ENCODE measurements at regions not wholly inside any gene's neighbourhood (a gene's known extent, or its start where the extent isn't known, plus 50 kb on each side); places are given as distances from the start of the nearest gene placed in this dataset.
"Not testable (repeated sequence)": the region's sequence is repeated elsewhere in the genome, so short reads cannot be mapped to it uniquely, and the experiment has no call there.

DNA sequence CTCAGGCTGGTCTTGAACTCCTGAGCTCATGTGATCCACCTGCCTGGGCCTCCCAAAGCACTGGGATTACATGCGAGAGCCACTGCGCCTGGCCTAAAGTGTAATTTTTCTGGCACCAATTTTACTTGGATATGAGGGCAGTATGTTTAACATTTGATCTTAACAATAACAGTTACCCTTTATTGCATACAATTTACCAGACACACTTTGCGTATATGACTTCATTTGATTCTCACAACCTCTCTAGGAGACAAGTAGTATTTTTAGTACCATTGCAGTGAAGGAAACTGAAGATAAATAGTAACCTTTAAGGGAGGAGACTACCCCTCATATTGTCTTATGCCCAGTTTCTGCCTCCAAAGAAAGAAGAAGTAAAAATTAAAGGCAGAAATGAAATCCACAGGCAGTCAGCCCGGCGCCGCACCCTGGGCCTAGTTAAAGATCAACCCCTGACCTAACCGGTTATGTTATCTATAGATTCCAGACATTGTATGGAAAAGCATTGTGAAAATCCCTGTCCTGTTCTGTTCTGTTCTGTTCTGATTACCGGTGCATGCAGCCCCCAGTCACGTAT, 54.0 kb downstream of the CYP26A1 start:
- in situ Hi-C loops (cut with HindIII; ENCODE audit: low sequenced_read_pairs), result not testable (repeated sequence)

DNA sequence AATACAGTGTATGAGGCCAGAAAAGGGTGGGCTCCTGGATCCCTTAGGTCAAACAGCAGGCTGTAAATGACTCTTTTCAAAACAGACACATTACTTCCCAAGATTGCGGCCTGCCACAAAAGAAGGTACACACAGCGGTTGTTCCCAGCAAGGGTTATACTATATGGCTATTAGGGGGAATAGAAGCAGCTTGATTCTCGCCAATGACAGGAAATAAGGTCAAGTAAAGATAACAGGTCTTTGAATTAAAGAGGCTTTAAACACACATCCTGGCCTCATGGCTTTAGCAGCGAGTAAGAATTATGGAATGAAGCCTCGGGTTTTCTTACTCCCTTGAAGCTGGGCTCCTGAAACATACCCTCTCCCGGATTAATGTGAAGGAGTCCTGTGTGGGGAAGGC, 58.3 kb downstream of the CYP26A1 start:
- in situ Hi-C loops (cut with HindIII; ENCODE audit: low sequenced_read_pairs), result no loop called here

DNA sequence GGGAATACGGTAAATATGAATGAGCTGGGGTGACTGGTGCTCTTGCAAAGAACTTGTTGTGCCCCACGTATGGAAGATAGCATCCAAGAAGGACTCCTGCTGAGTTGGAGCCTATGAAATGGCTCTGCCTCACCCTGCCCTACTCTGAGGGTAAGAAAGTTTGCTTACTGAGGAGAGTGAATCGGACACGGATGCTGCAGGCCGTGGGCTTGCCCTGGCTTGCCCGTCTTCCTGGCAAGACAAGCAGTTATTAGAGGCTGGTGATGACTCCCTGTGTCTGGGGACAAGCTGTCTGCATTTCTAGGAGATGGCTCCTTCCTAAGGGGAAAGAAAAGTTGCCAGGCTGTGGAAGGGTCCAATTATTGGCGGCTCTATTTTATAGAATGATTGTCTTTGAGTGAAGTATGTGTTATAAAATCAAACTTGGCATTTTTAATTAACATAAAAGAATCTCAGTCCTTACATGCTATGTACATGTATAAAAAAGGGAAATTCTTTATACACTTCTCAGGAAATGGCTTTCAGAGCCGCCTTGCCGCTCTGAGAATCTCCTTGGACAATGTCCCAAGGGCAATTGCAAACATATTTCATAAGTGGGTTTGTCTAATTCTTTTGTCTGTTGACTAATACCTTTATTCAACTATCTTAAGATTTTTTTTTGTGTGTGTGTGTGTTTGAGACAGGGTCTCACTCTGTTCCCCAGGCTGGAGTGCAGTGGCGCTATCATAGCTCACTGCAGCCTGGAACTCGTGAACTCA, 64.6 kb downstream of the CYP26A1 start:
- in situ Hi-C loops (cut with HindIII; ENCODE audit: low sequenced_read_pairs), result no loop called here

DNA sequence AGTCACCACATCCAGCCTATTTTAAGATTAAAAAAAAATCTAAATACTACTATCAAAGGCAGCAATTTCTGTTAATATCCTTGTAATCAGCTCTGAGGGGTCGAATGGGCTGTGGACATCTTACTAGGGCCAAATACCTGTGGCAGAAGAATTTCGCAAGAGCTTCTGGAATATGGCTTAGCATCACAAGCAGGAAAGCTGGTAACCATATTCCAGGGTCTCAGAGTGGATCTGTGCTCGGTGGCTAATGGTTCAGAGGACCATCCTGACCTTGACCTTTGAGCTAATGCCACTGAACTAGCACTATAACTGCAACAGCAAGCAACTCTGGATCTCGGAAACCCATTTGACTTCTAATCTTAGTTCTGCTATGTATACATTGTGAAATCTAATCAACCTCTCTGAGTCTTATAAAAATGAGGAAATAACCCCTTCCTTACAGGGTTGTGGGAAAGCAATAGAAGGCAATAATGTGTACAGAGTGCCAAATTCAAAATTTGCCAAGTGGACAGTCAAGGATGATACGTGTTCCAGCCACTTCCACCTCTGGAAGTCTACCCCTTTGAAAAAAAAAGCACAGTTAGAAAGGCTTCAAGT, 65.5 kb downstream of the CYP26A1 start:
- in situ Hi-C loops (cut with HindIII; ENCODE audit: low sequenced_read_pairs), result no loop called here

DNA sequence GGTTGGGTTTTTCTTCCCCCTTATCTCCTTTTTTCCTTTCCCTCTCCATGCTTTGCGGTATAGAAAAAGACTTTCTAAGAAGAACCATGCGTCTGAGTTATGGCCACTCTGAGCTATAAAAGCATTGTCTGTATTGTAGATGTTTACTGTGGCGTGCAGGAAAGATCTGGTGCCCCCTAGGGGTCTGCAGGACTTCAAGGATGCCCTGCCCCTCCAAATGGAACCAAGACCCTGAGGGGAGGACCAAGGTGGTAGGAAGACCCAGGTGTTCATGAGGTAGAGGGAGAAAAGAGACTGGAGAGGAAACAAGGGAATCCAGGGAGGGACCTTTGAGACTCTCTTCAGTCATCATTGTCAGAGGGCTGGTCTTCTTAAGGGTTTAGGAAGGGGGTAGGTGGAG, 68.8 kb downstream of the CYP26A1 start:
- in situ Hi-C loops (cut with HindIII; ENCODE audit: low sequenced_read_pairs), result no loop called here

DNA sequence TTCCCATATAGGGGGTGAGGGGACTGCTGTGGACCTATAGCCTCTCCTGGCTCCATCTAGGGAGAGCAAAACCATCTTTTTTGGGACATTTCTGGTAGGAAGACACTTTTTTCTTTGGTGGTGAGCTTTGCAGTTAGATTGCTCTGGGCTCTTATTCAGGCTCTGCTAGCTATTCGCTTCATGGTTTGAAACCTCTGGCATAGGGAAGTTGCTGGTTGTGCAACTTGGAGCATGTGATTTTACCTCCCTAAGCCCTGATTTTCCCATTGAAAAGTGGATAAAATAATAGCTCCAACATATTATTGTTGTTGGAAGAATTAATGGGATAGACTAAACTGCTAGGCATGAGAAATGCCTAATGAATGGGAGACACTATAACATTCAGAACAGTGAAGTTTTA, 69.6 kb downstream of the CYP26A1 start:
- in situ Hi-C loops (cut with HindIII; ENCODE audit: low sequenced_read_pairs), result no loop called here

DNA sequence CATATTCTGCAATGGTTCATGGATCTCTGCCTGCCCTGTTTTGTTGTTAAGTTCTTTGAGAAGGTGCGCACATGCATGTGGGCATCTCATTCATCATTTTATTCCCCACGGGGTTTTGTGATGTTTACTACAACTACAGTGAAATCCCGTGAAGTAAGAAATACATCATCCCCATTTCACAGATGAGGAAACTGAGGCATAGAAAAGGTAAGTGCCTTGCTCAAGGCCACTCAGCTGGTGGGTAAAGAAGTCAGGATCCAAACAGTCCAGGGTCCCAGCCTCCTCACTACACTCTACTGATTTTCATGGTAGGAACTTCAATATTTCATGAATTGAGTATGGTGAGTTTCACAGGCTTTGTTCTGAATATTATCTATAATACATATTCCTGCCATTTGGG, 72.6 kb downstream of the CYP26A1 start:
- in situ Hi-C loops (cut with HindIII; ENCODE audit: low sequenced_read_pairs), result no loop called here

DNA sequence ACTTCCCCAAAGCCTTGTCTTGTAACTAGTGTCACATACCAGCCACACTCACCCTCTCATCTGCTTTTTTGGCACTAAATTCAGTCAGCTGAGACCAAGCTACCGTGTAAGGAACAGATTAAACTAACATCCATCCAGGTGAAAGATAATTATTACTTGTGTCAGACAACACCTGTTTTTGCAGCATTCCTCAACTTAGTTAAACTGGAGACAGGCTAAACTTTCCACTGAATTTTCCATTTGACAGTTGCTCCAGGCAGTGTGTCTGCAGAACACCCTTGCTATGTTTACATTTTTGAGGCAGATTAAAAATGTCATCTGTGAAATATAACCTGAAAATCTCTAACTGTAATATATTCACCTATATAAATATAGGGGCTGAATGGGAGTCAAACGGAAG, 73.6 kb downstream of the CYP26A1 start:
- in situ Hi-C loops (cut with HindIII; ENCODE audit: low sequenced_read_pairs), result no loop called here

DNA sequence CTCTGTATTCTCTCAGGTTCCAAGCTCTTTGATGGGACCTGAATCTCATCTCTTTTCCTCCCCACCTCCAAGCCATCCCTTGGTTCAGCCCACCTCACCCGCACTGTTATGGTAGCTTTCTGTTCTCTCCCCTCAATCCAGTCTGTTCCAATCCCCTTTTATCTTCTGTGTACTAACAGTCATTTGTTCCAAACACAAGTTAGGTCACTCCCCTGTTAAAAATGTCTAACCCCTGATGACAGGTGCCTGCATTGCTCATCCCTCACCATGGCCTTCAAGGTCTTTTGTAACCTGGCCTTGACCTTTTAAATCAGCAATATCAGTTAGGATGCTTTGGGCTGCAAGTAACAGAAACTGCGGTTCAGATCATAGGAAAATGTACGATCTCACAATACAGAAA, 74.8 kb downstream of the CYP26A1 start:
- in situ Hi-C loops (cut with HindIII; ENCODE audit: low sequenced_read_pairs), result no loop called here

DNA sequence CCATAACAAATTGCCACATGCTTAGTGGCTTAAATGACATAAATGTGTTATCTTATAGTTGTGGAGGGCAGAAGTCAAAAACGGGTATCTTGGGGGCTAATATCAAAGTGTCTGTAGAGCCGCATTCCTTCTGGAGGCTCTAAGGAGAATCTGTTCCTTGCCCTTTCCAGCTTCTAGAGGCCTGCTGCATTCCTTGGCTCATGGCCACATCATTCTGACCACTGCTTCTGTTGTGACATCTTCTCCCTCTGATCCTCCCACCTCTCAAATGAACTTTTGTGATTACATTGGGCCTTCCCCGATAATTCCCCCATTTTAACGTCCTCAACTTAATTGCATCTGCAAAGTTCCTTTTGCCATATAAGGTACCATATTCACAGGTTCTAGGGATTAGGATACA, 76.1 kb downstream of the CYP26A1 start:
- in situ Hi-C loops (cut with HindIII; ENCODE audit: low sequenced_read_pairs), result no loop called here

DNA sequence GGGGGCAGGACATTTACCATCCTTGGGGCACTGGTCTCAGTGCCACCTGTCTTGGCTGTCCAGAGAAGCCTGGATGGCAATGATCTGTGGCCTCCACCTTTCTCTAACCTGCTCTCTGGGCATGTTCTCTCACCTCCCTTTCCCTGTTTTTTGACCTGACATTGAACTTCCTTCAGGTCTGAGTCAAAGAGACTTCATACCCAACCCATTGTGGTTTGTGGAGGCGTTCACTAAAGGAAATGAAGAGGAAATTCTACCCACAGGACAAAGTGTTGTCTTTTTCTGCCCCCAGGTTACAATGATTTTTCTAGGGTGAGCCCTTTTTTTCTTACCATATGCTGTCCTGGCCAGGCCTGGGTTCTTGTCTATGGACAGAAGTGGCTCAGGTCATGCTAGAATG, 76.6 kb downstream of the CYP26A1 start:
- in situ Hi-C loops (cut with HindIII; ENCODE audit: low sequenced_read_pairs), result no loop called here

DNA sequence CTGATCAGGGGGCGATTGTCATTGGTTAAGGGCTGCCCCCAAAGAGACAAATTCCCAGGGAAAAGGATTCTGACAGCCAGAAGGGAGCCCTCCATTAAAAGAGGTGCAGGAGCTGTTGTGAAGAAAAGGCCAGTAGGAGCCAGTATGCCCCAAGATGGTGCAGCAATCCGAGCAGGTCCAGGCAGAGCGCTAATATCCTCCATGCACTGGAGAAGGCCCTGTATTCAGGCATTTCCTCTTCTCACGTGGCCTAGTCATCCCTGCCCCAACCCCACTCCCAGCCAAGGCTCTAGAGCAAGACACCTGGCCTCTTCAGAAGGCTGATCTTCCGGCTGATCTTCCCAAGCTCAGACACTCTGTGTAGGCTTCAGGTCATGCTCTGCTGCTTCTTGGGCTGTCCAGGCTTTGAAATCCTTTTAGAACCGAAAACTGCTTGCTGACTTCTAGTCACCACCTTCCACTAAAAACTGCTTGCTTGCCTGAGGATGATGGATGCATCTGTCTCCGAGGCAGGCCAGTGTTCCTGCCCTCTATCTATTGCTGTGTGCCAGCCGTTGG, 77.4 kb downstream of the CYP26A1 start:
- in situ Hi-C loops (cut with HindIII; ENCODE audit: low sequenced_read_pairs), result no loop called here

DNA sequence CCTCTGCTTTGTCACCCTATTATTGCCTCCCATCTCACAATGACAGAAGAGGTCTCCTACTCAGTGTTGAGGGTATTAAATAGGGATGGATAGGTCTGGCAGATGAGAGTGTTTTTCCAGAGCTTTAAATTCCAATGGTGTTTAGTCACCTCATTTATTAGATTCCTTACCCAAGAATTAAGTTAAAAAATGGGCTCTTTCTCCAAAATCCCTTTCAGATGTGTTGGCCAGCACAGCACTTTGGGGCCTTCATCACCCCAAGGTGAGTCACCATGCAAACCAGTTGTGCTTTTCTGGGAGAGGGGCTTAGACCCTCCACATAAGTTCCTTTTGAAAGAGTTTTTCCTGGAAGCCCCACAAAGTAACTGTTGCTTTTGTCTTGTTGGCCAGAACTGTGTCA, 78.4 kb downstream of the CYP26A1 start:
- in situ Hi-C loops (cut with HindIII; ENCODE audit: low sequenced_read_pairs), result no loop called here

DNA sequence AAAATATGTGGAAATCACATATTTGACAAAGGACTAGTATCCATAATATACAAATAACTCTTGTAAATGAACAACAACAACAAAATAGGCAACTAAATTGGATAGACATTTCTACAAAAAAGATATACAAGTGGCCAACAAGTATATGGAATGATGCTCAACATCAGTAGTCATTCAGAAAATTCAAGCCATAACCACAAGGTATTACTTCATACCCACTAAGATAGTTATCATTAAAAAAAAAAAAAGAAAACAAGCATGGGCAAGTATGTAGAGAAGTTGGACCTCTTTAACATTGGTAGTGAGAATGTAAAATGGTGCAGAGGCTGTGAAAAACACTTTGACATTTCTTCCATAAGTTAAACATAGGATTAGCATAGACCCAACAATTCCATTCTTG, 80.8 kb downstream of the CYP26A1 start:
- in situ Hi-C loops (cut with HindIII; ENCODE audit: low sequenced_read_pairs), result no loop called here

DNA sequence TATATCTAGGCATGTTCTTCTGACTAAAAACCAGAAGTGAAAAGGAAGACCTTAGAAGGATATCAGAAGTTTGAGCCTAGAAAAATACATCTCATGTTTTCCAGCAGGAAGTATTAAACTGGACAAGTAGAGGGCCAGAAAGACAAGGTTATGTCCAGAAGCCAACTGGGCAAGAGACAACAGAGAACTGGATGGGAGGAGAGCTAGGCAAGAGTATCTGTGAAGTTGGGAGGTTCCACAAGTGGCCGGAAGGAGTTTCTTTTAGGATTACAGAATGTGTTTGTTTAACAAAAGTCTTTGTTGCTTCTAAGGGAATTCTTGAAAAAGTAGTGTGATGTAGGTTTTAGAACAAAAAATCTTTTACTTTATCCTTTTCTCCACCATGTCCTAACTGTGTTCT, 86.4 kb downstream of the CYP26A1 start:
- in situ Hi-C loops (cut with HindIII; ENCODE audit: low sequenced_read_pairs), result no loop called here

DNA sequence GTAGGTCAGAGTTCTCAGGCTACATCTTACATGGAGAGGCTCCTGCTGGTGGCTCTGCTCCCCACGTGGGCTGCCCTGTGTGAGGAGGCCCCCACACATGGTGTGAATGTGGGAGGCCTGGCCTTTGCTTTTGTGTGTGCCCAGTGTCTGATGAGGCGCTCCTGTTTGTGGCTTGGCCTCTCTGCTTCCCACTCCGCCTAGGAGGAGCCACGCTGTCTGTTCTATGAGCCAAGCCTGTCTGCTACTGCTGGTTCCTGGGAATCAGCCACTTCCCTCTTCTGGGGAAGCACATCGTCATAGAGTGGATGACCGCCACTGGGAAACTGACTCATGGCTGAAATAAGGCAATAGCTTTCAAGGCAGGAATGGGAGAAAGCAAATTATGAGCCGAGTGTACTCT, 87.1 kb downstream of the CYP26A1 start:
- in situ Hi-C loops (cut with HindIII; ENCODE audit: low sequenced_read_pairs), result no loop called here

DNA sequence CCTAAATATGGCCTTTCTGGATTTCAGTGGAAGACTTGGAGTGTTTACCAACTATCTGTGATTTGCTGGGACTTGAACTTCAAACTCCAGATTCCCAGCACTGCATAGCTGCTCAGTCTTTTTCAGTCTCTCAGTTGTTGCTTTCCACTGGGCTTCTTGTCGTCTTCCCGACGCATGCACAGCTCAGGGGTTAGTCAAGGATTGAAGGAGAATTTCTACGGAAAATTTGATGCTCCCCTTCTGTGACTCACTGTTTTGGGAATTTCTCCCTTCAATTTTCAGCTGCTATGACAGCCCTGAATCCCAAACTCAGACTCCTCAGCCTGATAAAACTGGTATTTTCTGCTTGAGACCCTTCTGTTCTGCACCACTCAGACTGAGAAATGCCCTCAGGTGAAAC, 91.7 kb downstream of the CYP26A1 start:
- in situ Hi-C loops (cut with HindIII; ENCODE audit: low sequenced_read_pairs), result no loop called here

DNA sequence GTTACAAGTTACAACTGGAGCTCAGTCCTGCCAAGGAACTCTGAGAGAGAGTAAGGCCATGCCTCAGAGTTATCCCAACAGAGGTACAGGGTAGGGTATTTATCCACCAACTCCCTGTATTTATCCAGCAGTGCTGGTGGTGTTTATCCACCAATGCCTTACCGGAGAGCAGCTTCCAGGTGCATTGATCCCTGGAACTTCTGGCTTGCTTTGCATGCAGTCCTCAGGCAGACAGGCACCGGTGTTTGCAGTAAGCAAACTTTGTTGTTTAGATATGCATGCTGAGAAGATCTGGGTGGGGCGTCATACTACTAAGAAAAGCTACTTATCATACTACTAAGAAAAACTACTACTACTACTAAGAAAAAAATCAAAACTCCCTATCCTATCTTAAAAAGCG, 92.4 kb downstream of the CYP26A1 start:
- in situ Hi-C loops (cut with HindIII; ENCODE audit: low sequenced_read_pairs), result no loop called here

DNA sequence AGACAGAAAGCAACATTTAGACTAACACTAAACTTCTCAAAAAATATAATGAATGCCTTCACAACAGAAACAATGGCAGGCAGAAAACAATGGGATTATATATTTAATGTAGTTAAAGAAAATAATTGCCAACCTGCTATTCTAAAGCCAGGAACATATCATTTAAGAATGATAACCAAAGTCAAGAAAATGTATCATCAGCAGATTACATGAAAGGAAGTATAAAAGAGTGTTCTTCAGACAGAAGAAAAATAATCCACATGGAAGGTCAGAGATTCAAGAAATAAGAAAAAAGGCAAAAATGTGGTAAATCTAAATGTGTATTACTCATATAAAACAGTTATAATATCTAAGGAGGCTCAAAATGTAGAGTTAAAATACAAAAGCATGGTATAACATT, 98.1 kb downstream of the CYP26A1 start:
- in situ Hi-C loops (cut with HindIII; ENCODE audit: low sequenced_read_pairs), result no loop called here

DNA sequence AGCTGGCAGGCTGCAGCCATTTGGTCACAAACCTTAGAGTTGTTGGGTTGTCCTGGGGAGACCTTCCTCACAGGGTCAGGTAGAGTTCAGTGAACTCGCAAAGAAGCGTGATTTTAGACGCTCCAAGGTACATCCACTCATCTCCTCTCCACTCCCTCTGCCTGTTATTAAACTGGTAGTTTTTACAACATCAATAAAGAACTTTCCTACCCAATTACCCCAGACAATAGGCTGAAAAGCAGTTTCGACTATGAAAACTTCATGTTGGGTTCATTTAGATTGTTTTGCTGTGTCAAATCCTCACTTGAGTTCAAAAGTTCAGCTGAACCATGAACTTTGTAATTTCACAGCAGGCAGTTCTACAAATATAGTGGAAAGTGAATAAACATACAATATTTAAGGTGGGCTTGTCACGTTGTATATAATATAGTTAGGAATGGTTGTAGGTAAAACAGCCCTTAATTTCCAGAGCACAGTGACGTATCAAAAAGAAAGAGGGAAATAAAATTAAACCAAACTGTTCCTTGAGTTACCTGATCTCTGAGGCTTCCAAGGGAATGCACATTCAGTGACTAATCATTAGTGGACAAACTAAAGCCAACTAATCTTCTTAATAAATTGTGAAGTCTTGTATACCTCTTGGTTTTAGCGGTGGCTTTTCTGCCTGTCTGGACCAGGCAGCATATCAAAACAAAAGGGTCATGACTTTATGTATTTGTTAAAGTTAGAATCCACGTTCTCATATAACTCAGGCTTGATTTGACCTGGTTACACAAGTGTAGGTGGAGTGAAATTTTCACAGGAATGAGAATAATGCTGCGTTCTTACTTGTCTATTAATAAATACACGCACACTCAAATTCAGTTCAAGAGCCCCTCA, 100.5 kb downstream of the CYP26A1 start:
- in situ Hi-C loops (cut with HindIII; ENCODE audit: low sequenced_read_pairs), result no loop called here

DNA sequence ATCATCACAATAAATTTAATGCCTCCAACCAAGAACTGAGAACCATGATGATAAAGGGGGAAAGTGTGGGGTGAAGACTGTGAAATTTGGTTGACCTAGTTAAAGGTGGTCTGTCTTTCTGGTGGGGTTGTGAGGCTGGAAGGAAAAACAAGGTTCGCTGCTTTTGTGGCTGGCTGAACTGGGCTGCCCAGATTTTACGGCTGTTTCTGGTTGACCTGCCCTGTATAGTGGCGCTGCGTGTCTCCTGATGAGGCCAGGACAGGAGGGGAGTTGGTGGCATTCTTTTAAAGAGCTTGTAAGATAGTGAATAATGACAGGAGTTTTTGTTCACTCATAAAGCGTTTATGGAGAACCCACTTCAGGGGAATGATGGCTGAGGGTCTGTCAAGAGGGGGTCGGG, 101.8 kb downstream of the CYP26A1 start:
- in situ Hi-C loops (cut with HindIII; ENCODE audit: low sequenced_read_pairs), result loop anchor here (5.0 kb wide), 1 partner anchor 52 kb away; no protein-coding TSS in a partner anchor
